Thoracic aorta (tissue), 2 donors: ENCODE measurements at regions not wholly inside any gene's neighbourhood (a gene's known extent, or its start where the extent isn't known, plus 50 kb on each side); places are given as distances from the start of the nearest gene placed in this dataset.

ENCODE experiments used
- ATAC-seq: fragments of 150-250 bp; one replicate; pipeline ENCODE4 v1.8.0; 2017; ENCODE audit warnings: low read depth; ENCODE audit not compliant: insufficient number of reproducible peaks, low FRiP score
- DNase-seq: peaks from one replicate; pipeline ENCODE4 v3.0.0-alpha.2; 2020; ENCODE audit warnings: low spot score
- H3K27ac ChIP-seq, 2 donors: fragments of 200-600 bp; sonication (generic); 1 replicate in 1 of 2; 2 replicates in 1 of 2; pipeline ENCODE4 v1.5.1; 2016; ENCODE audit warnings: mild to moderate bottlenecking in 2 of 2, moderate library complexity in 2 of 2
- H3K27me3 ChIP-seq: fragments of 200-600 bp; sonication (generic); replicated peaks from 2 replicates; pipeline ENCODE4 v1.6.0; 2016; ENCODE audit warnings: mild to moderate bottlenecking; ENCODE audit not compliant: insufficient read depth
- H3K36me3 ChIP-seq: fragments of 200-600 bp; sonication (generic); one replicate; pipeline ENCODE4 v1.5.1; 2016
- H3K4me1 ChIP-seq, 2 donors: fragments of 200-600 bp; sonication (generic); 1 replicate in 1 of 2; 2 replicates in 1 of 2; pipeline versions ENCODE4 v1.5.1 to v1.6.0; 2016; ENCODE audit warnings: low read depth in 2 of 2, mild to moderate bottlenecking in 1 of 2; ENCODE audit not compliant: control insufficient read depth in 1 of 2
- H3K4me3 ChIP-seq: fragments of 200-600 bp; sonication (generic); 2 replicates; pipeline ENCODE4 v1.5.1; 2016; ENCODE audit warnings: mild to moderate bottlenecking
- H3K9me3 ChIP-seq: fragments of 200-600 bp; sonication (generic); 2 replicates; pipeline ENCODE4 v1.5.1; 2016
- TF ChIP-seq, protein P1 (sequence below): fragments of 200-600 bp; sonication (generic); IDR thresholded peaks from one replicate; pipeline ENCODE4 v1.5.1; 2019; ENCODE audit warnings: antibody characterized with exemption

- DNase-seq (no peak), ATAC-seq (no peak)
- Histone ChIP-seq H3K9me3 (peaks cover 9% of the 10 kb centered on the region), H3K36me3 (no peaks in the 10 kb centered on the region), H3K4me3 (no peak overlapping the region), H3K4me1 (peaks cover 11 to 18% of the 10 kb centered on the region in 2 donors), H3K27me3 (no peaks in the 10 kb centered on the region), H3K27ac (no peak overlapping the region)
- TF ChIP-seq, protein P1, sequence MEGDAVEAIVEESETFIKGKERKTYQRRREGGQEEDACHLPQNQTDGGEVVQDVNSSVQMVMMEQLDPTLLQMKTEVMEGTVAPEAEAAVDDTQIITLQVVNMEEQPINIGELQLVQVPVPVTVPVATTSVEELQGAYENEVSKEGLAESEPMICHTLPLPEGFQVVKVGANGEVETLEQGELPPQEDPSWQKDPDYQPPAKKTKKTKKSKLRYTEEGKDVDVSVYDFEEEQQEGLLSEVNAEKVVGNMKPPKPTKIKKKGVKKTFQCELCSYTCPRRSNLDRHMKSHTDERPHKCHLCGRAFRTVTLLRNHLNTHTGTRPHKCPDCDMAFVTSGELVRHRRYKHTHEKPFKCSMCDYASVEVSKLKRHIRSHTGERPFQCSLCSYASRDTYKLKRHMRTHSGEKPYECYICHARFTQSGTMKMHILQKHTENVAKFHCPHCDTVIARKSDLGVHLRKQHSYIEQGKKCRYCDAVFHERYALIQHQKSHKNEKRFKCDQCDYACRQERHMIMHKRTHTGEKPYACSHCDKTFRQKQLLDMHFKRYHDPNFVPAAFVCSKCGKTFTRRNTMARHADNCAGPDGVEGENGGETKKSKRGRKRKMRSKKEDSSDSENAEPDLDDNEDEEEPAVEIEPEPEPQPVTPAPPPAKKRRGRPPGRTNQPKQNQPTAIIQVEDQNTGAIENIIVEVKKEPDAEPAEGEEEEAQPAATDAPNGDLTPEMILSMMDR, result no peak
Observed at GRCh38 chr9:107850653-107851052, 361.1 kb upstream of the KLF4 start.

GRCh38 chr9:107847978-107848964, 358.7 kb upstream of the KLF4 start:
- Histone ChIP-seq H3K27ac (peak overlapping the region; percentile 44 to 65), H3K36me3 (no peaks in the 10 kb centered on the region), H3K4me3 (peak overlapping the region; percentile 20), H3K27me3 (no peaks in the 10 kb centered on the region), H3K9me3 (no peaks in the 10 kb centered on the region), H3K4me1 (peaks cover 11 to 18% of the 10 kb centered on the region in 2 donors)
- TF ChIP-seq, protein P1, result no peak
- no peak for DNase-seq
- no peak for ATAC-seq

DNA sequence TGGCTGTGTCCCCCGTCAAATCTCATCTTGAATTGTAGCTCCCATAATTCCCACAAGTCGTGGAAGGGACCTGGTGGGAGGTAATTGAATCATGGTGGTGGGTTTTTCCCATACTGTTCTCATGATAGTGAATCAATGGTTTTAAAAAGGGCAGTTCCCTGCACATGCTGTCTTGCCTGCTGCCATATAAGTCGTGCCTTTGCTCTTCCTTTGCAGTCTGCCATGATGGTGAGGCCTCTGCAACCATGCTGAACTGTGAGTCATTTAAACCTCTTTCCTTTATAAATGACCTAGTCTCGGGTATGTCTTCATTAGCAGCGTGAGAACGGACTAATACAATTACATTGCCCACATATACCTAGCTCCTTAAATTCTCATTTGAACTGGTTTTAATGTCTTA, 353.0 kb upstream of the KLF4 start:
- TF ChIP-seq, protein P1, result no peak
- H3K36me3 ChIP-seq, result no peaks in the 10 kb centered on the region
- no peak overlapping the region for H3K4me3 ChIP-seq
- H3K27me3 ChIP-seq, result no peaks in the 10 kb centered on the region
- no peak overlapping the region for H3K27ac ChIP-seq
- peaks cover 0 to 2% of the 10 kb centered on the region in 2 donors for H3K4me1 ChIP-seq
- ATAC-seq (no peak), DNase-seq (no peak)
- H3K9me3 ChIP-seq, result no peaks in the 10 kb centered on the region

DNA sequence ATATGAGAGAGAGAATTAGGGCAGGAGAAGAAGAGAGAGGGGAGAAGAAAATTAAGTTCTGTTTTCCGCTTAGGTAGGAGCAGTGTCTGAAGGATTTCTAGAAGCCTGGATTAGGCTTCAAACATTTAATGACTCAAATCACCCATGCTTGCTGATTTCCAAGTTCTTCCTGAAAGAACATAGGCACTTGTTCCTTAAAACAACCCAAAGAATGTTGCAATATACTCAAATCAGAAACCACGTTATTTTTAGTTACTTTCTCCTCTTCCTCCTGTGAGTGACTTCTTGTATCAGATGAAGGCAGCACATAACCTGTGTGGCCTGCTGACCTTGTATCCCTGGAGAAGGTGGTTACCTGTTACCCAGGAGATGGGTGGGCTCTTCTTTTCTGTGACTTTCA, 351.5 kb upstream of the KLF4 start:
- no peaks in the 10 kb centered on the region for H3K4me1 ChIP-seq
- H3K27me3 ChIP-seq, result no peaks in the 10 kb centered on the region
- no peak overlapping the region for H3K27ac ChIP-seq
- TF ChIP-seq, protein P1, result no peak
- H3K36me3 ChIP-seq, result no peaks in the 10 kb centered on the region
- H3K9me3 ChIP-seq, result no peaks in the 10 kb centered on the region
- H3K4me3 ChIP-seq, result no peak overlapping the region
- no peak for DNase-seq
- no peak for ATAC-seq

GRCh38 chr9:107839371-107839770, 349.8 kb upstream of the KLF4 start:
- no peaks in the 10 kb centered on the region for H3K4me1 ChIP-seq
- TF ChIP-seq, protein P1, result no peak
- DNase-seq (no peak), ATAC-seq (no peak)
- H3K4me3 ChIP-seq, result no peak overlapping the region
- no peaks in the 10 kb centered on the region for H3K36me3 ChIP-seq
- no peaks in the 10 kb centered on the region for H3K9me3 ChIP-seq
- H3K27me3 ChIP-seq, result no peaks in the 10 kb centered on the region
- no peak overlapping the region for H3K27ac ChIP-seq
